H1 (cell line): ENCODE measurements at regions not wholly inside any gene's neighbourhood (a gene's known extent, or its start where the extent isn't known, plus 50 kb on each side); places are given as distances from the start of the nearest gene placed in this dataset.
A peak's percentile ranks its signal among the peaks of the same experiment; 100 is the strongest.

Source experiments
- BACH1 ChIP-seq: IDR thresholded peaks from 2 replicates; pipeline ENCODE4 v1.6.1; 2012; ENCODE audit warnings: low read length, improper control_type of control experiment
- EZH2 ChIP-seq: fragments of 200-600 bp; sonication (generic); IDR thresholded peaks from 2 replicates; pipeline ENCODE4 v1.7.1; 2012; ENCODE audit warnings: low read depth, mild to moderate bottlenecking, moderate library complexity, low read length, inconsistent platforms; ENCODE audit not compliant: severe bottlenecking
- GABPA ChIP-seq: IDR thresholded peaks from 2 replicates; pipeline ENCODE4 v1.6.1; 2011; ENCODE audit warnings: mild to moderate bottlenecking, low read length, moderate library complexity, borderline replicate concordance; ENCODE audit not compliant: insufficient read depth
- HDAC2 ChIP-seq, 2 experiments: fragments of 300-600 bp in 1 of 2; sonication (generic) in 1 of 2; IDR thresholded peaks; 2 replicates each; pipeline ENCODE4 v1.6.1; 2011 to 2012; ENCODE audit warnings: low read depth in 2 of 2, low read length in 2 of 2, mild to moderate bottlenecking in 2 of 2, moderate library complexity in 2 of 2, borderline replicate concordance in 1 of 2, inconsistent platforms in 1 of 2
- SIN3A ChIP-seq, 2 experiments: IDR thresholded peaks in 1 of 2; conservative IDR thresholded peaks in 1 of 2; 2 replicates each; pipeline ENCODE4 v1.6.1; 2011 to 2012; ENCODE audit warnings: low read length in 2 of 2, improper control_type of control experiment in 1 of 2, low read depth in 1 of 2, mild to moderate bottlenecking in 1 of 2
- SIX5 ChIP-seq: IDR thresholded peaks from 2 replicates; pipeline ENCODE4 v1.6.1; 2011; ENCODE audit warnings: mild to moderate bottlenecking, low read depth, low read length
- SUZ12 ChIP-seq: fragments of 200-600 bp; sonication (generic); IDR thresholded peaks from 2 replicates; pipeline ENCODE4 v1.6.1; 2012; ENCODE audit warnings: mild to moderate bottlenecking, inconsistent platforms, low read length, moderate library complexity, mixed read lengths
- TEAD4 ChIP-seq: IDR thresholded peaks from 2 replicates; pipeline ENCODE4 v1.6.1; 2012; ENCODE audit warnings: low read depth, low read length, inconsistent platforms, mixed read lengths
- TF ChIP-seq, protein P1 (sequence below): fragments of 300-600 bp; sonication (generic); IDR thresholded peaks from 2 replicates; pipeline ENCODE4 v1.7.1; 2012; ENCODE audit warnings: low read length, moderate library complexity, mild to moderate bottlenecking, inconsistent platforms; ENCODE audit not compliant: insufficient replicate concordance

DNA sequence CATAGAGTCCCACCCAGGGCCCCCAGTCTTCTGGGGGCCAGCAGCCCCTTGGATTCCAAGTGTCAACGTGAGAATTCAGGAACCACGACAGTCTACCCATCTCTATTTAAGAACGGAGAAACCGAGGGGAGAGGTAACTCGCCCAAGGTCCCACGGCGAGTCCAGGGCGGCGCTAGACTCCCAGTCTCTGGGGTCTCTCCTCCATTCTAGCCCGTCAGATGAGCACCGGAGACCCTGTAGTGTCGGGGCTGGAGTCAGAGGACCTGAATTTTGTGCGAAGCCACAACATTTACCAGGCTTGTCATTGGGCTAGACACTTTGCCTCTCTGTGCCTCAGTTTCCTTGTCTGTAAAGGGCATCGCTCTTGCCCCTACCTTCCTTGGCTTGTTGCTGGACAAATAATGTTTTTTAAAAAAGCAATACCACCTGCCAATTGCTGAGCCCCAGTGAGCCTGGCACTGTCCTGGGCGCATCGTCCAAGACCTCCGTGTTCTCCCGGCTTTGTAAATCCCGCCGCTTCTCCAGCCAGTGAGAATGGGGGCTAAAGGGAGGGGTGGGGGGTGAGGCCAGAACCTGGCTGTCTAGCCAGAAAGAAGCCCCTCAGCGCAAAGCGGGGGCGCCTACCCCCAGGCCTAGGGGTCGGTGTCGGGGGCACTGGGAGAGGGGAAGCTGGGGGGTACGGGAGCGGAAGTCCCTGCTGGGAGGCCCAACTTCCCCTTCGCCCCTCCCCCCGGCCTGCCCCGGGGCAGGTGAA, 91.7 kb downstream of the NCR2 start (continued):
- peak; percentile 40 for TF ChIP-seq SUZ12
- TF ChIP-seq SIN3A (conservative IDR thresholded peaks at IDR 0.05 in 1 of 2, IDR thresholded peaks at IDR 0.05 in 1 of 2; ENCODE audit: low read depth in 1 of 2, low read length in 2 of 2) = 0 out of 4 replicates have a peak, but pooled peaks of 1 of the 2 experiments have one; percentile 1
- 0 out of 4 replicates have a peak, but pooled peaks of 1 of the 2 experiments have one; percentile 29 for TF ChIP-seq HDAC2 (IDR thresholded peaks at IDR 0.05; ENCODE audit: borderline replicate concordance in 1 of 2, low read depth in 2 of 2, low read length in 2 of 2)
- TF ChIP-seq EZH2 = peak; percentile 49
- TF ChIP-seq GABPA = no peak
- TF ChIP-seq BACH1 = no peak
- TF ChIP-seq SIX5 = no peak
- TF ChIP-seq, protein P1, sequence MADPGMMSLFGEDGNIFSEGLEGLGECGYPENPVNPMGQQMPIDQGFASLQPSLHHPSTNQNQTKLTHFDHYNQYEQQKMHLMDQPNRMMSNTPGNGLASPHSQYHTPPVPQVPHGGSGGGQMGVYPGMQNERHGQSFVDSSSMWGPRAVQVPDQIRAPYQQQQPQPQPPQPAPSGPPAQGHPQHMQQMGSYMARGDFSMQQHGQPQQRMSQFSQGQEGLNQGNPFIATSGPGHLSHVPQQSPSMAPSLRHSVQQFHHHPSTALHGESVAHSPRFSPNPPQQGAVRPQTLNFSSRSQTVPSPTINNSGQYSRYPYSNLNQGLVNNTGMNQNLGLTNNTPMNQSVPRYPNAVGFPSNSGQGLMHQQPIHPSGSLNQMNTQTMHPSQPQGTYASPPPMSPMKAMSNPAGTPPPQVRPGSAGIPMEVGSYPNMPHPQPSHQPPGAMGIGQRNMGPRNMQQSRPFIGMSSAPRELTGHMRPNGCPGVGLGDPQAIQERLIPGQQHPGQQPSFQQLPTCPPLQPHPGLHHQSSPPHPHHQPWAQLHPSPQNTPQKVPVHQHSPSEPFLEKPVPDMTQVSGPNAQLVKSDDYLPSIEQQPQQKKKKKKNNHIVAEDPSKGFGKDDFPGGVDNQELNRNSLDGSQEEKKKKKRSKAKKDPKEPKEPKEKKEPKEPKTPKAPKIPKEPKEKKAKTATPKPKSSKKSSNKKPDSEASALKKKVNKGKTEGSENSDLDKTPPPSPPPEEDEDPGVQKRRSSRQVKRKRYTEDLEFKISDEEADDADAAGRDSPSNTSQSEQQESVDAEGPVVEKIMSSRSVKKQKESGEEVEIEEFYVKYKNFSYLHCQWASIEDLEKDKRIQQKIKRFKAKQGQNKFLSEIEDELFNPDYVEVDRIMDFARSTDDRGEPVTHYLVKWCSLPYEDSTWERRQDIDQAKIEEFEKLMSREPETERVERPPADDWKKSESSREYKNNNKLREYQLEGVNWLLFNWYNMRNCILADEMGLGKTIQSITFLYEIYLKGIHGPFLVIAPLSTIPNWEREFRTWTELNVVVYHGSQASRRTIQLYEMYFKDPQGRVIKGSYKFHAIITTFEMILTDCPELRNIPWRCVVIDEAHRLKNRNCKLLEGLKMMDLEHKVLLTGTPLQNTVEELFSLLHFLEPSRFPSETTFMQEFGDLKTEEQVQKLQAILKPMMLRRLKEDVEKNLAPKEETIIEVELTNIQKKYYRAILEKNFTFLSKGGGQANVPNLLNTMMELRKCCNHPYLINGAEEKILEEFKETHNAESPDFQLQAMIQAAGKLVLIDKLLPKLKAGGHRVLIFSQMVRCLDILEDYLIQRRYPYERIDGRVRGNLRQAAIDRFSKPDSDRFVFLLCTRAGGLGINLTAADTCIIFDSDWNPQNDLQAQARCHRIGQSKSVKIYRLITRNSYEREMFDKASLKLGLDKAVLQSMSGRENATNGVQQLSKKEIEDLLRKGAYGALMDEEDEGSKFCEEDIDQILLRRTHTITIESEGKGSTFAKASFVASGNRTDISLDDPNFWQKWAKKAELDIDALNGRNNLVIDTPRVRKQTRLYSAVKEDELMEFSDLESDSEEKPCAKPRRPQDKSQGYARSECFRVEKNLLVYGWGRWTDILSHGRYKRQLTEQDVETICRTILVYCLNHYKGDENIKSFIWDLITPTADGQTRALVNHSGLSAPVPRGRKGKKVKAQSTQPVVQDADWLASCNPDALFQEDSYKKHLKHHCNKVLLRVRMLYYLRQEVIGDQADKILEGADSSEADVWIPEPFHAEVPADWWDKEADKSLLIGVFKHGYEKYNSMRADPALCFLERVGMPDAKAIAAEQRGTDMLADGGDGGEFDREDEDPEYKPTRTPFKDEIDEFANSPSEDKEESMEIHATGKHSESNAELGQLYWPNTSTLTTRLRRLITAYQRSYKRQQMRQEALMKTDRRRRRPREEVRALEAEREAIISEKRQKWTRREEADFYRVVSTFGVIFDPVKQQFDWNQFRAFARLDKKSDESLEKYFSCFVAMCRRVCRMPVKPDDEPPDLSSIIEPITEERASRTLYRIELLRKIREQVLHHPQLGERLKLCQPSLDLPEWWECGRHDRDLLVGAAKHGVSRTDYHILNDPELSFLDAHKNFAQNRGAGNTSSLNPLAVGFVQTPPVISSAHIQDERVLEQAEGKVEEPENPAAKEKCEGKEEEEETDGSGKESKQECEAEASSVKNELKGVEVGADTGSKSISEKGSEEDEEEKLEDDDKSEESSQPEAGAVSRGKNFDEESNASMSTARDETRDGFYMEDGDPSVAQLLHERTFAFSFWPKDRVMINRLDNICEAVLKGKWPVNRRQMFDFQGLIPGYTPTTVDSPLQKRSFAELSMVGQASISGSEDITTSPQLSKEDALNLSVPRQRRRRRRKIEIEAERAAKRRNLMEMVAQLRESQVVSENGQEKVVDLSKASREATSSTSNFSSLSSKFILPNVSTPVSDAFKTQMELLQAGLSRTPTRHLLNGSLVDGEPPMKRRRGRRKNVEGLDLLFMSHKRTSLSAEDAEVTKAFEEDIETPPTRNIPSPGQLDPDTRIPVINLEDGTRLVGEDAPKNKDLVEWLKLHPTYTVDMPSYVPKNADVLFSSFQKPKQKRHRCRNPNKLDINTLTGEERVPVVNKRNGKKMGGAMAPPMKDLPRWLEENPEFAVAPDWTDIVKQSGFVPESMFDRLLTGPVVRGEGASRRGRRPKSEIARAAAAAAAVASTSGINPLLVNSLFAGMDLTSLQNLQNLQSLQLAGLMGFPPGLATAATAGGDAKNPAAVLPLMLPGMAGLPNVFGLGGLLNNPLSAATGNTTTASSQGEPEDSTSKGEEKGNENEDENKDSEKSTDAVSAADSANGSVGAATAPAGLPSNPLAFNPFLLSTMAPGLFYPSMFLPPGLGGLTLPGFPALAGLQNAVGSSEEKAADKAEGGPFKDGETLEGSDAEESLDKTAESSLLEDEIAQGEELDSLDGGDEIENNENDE = no peak
- TF ChIP-seq TEAD4 = no peak
